GM18861 (cell line): ENCODE measurements at regions not wholly inside any gene's neighbourhood (a gene's known extent, or its start where the extent isn't known, plus 50 kb on each side); places are given as distances from the start of the nearest gene placed in this dataset.
"Not testable (repeated sequence)": the region's sequence is repeated elsewhere in the genome, so short reads cannot be mapped to it uniquely, and the experiment has no call there.

ENCODE experiments used
- ATAC-seq: cut with Tn5 transposase; IDR thresholded peaks from one replicate; pipeline ENCODE4 v1.9.1; 2021; ENCODE audit not compliant: unreplicated experiment

DNA sequence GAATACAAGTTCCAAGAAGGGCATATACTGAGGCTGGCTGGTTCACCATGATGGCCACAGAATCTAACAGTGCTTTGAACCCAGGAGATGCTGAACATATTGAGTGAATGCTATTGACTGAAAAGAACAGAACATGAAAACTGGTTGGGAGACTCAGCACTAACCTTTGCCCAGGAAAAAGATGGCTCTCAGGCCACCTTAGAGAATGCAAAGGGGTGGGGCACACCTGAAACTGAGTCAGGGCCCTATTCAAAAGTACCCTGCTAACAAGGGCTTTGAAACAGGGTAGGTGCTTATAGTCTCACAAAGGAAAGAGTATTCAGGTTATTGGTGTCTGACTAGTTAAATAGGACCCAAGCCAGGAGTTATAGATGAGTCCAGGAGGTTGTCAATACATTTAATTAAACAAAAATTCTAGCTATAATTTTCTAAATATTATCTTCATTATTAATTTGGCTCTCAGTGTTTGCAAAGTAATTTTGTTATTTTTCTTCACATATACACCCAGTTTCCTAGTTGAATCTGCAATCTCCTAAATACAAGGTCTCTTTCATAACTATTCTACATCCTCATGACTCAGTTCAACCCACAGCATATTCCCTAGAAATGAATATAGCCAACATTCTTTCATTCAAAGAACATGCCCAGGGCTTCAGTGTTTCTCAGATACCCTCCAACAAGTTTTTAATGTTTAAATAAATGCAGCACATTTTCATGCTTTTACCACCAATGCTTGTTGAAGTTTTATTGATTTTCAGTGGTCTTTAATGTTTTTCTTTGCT lies 144.2 kb upstream of the RAPGEF2 start:
- no peak for ATAC-seq

DNA sequence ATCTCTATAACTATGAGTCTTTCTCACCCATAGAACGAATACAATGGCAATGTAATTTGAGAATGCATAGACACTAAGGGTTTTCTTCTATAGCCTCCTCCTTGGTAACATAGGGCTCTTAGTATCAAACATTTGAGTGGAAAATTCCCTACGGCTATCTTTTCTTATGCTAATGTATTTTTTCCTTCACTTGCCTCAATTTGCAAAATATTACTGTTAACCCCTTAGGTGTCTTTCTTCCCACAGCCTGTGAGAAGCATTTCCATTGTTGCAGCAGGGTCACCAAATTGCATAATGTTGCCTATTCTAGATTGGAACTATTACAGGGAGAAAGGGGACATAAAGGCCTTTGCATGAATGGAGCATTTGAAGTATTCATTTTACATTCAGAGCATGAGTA lies 140.5 kb upstream of the RAPGEF2 start:
- ATAC-seq: no peak

DNA sequence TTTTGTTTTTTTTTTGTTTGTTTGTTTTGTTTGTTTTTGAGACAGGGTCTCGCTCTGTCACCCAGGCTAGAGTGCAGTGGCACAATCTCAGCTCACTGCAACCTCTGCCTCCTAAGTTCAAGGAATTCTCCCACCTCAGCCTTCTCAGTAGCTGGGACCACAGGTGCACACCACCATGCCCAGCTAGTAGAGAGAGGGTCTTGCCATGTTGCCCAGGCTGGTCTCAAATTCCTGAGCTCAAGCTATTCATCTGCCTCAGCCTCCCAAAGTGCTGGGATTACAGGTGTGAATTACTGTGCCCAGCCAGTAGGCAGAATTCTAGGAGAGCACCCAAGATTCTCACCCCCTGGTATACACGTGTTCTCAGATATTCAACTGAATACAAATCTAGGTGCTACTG lies 139.6 kb upstream of the RAPGEF2 start:
- not testable (repeated sequence) for ATAC-seq

DNA sequence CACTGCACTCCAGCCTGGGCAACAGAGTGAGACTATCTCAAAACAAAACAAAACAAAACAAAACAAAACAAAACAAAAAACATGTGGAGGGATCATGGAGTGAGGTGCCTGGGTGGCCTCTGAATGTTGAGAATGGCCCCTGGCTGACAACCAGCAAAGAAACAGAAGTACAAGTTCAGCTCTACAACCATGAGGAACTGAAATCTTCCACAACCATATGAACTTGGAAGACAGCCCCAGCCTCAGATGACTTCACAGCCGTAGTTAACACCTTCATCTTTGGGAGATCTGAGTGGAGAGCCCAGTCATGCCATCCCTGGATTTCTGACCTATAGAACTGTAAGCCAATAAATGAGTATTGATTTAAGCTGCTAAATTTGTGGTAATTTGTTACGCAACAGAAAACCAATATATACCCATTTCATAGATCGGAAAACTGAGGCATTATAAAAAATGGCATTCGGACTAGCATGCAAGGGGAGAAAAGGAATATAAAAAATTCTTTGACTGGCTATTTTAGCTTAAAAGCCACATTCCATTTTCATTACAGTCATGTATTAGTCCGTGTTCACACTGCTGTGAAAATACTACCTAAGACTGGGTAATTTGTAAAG lies 138.7 kb upstream of the RAPGEF2 start:
- ATAC-seq: no peak

DNA sequence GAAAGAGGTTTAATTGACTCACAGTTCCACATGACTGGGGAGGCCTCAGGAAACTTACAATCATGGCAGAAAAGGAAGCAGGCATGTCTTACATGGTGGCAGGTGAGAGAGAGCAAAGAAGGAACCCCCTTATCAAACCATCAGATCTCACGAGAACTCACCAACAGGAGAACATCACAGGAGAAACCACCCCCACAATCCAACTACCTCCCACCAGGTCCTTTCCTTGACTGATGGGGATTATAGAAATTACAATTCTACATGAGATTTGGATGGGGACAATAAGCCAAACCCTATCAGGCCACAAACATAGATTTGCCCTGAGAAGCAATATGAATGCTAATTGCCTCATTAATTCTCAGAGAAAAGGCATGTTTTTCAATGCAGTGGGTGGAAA lies 138.2 kb upstream of the RAPGEF2 start:
- ATAC-seq: no peak

DNA sequence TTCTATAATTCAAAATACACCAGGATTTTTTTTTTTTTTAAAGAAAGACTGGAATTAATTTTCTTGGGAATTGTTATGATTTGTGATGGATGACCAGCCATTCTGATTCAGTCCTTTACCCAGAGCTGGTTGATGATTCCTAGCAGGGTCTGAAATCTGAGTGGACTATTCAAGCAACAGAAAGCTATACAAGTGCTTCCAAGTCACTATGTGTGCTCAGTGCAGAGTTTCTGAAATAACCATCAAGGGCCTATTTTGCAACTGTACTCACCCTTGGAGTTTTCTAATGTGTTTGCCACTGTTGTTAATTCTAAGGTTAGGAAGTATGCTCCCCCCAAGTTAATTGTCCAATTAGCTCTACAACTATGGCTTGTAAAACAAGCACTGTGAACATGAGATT lies 137.7 kb upstream of the RAPGEF2 start:
- ATAC-seq: no peak

DNA sequence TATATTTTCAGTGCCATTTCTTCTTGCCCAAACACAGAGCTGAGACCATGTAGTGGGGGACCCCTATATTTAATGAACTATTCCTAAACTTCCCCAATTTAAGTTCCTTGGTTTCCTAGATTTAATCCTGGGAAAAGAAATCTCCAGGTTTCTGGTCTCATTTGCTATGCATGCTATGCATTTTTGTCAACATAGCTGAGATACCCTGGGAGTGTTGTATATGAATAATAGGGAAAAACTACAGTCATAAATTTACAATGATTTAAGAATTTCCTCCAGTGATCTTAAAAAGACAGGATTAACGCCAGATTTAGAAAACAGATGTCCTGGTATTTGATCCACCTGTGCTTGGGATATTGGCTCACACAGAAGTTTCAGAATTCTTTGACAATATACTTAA lies 136.8 kb upstream of the RAPGEF2 start:
- no peak for ATAC-seq

DNA sequence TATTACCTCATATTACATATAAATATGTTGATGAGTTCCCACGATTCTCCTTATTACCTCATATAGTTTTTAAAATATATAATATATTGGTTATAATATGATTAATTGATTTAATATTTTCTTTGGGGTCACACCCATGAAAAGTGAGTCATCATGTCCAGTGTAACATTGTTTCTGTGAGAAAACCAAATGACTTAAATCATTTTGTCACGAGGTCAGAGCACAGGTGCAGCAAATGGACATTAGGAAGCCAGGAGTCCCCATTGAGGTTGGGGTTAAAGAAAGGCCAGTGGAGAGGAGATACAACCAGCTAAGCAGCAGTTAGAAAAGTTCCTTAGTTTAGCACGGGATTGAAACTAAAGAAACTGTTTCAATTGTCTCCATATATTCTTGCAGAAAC lies 133.9 kb upstream of the RAPGEF2 start:
- ATAC-seq: no peak

DNA sequence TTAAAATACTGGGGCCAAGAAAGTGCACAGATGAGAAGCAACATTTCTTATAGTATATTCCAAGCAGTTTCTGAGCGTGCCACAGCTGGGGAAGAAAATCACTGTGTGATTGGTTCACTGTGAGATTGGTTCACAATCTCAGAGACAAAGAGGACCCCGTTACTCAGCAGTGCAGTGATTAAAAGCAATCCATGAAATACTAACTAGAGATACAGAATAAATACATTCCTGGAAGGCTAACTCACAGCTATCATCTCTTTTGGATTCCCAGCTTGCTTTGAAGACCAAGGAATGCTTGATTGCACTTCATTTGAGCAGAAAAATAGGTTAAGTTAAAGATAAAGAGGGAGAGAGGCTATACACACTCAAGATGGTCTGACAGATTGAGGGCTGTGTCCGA lies 132.1 kb upstream of the RAPGEF2 start:
- no peak for ATAC-seq

DNA sequence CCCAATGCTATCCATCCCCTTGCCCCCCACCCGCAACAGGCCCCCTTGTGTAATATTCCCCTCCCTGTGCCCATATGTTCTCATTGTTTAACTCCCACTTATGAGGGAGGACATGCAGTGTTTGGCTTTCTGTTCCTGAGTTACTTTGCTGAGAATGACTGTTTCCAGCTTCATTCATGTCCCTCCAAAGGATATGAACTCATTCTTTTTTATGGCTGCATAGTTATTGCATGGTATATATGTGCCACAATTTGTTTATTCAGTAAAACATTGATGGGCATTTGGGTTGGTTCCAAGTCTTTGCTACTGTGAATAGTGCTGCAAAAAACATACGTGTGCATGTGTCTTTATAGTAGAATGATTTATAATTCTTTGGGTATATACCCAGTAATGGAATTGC lies 128.4 kb upstream of the RAPGEF2 start:
- ATAC-seq: not testable (repeated sequence)

DNA sequence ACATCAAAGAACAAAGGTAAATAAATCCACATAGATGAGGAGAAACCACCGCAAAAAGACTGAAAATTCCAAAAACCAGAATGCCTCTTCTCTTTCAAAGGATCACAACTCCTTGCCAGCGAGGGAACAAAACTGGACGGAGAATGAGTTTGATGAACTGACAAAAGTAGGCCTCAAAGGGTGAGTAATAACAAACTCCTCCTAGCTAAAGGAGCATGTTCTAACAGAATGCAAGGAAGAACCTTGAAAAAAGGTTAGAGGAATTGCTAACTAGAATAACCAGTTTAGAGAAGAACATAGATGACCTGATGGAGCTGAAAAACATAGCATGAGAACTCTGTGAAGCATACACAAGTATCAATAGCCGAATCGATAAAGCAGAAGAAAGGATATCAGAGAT lies 122.2 kb upstream of the RAPGEF2 start:
- not testable (repeated sequence) for ATAC-seq

DNA sequence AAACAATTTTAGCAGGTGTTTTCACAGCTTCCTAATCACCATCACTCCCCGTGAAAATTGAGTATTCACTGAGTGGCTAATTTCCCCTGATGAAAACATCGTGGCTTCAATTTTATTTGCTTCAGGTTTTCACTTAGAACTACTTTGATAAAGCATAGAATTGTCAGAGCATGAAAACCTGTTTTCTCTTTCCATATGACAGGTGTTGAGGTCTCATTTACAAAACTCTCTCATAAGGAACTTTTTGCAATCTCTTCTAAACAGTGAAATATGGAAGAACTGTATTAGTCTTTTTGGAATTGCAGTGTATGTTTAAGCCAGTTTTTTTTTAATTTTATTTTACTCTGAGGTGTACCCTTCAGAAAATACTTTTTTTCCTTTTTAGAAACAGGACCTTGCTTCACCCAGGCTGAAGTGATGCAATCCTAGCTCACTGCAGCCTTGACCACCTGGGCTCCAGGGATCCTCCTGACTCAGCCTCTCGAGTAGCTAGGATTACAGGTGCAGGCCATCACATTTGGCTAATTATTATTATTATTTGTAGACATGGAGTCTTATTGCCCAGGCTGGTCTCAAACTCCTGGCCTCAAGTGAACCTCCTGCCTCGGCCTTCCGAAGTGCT lies 111.2 kb upstream of the RAPGEF2 start:
- peak; percentile 54 for ATAC-seq

DNA sequence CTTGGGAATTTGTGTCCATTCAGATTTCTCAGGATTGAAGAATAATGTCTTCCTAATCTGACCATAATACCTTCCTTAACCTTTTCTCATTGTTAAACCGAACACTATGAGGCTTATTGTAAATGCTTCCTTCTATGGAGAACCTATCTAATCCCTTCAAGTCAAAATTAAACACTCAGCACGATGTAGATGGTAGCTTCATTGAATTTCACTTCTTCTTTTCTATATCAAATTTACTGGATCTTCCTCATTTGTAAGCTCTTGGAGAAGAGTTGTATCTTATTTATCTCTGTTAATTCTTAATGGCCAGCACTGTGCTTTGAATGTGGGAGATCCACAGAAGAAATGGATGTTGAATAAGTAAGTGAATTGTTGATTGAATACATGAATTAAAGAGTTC lies 109.0 kb upstream of the RAPGEF2 start:
- ATAC-seq: no peak

DNA sequence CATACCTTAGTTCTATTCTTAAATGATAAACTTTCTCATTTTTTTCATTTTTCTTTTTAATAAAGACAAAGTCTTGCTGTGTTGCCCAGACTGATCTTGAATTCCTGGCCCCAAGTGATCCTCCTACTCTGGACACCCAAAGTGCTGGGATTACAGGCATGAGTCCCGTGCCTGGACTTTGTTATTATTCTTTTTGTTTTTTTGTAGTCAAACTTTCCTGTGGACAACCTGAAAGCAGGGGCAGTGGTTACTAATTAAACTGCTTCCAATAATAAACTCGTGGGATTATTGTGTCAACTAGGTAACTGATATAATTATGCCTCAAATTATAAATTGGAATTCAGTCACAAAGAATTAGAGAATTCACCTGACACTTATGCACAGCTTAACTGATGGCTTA lies 107.8 kb upstream of the RAPGEF2 start:
- no peak for ATAC-seq

DNA sequence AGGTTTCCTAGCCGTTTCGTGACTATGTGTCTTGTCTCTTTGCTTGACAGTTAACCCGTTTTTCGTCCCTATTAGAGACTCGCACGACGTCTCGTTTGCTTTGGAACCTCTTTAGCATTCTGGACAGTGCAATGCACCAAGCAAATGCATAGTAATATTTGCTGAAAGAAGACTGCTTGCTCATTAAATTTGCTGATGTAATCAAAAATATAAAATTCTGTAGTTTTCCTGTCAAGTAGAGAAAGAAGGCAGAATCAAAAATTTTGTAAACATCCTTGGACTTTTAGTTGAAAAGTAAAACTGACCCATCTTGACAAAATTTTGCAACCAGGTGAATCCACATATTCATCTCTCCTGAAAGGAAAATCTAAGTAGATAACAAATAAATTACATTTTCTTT lies 106.9 kb upstream of the RAPGEF2 start:
- ATAC-seq: no peak

DNA sequence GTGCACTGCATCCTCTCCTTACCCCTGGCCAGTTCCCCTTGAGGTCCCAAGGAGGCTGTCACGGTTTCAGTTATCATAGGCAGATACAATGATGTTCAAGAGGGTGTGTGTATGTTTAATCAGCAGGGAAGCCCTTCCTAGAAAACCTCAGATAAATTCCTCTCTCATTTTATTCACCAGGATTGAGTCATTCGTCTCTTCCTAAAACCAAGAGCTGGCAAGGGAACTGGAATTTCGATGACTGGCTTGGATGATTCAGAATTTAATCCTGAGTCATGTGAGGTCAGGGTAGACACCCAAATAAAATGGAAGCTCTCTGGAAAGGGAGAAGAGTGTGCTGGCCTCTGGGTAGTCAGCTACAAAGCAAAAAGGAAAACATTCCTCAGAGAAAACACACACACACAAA lies 106.2 kb upstream of the RAPGEF2 start:
- ATAC-seq: no peak

DNA sequence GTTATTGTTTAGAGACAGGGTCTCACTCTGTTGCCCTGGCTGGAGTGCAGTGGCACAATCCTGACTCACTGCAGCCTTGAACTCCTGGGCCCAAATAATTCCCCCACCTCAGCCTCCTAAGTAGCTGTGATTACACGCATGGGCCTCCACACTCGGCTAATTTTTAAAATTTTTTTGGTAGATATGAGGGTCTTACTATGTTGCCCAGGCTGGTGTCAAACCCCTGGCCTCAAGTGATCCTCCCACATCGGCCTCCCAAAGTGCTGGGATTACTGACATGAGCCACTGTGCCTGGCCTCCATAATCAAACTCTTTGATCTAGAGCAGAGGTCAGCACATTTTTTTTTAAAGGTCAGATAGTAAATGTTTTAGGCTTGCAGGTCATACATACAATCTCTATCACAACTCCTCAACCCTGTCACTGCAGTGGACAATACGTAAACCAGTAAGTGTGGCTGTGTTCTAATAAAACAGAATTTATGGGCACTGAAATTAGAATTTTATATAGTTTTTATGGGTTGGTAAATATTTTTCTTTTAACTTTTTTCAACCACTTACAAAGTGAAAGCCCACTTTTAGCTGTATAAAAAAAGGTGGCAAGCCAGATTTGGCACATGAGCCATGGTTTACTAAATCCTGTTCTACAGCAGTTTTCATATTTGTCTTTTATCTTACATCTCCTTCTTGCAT lies 105.1 kb upstream of the RAPGEF2 start:
- ATAC-seq: no peak

DNA sequence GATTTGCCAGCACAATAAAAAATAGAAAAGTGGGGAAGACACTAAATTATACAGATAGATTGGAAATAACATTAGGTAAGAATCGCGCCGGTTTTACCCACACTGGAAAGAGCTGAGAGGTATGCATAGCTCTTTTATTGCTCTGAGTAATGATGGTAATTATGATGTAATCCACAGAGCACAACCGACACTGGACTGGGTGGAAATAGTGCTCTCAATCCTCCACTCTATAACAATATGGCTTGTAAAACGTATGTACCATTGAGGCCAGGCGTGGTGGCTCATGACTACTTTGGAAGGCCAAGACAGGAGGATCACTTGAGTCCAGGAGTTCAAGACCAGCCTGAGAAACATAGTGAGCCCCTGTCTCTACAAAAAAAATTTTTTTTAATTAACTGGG lies 104.3 kb upstream of the RAPGEF2 start:
- ATAC-seq: no peak

DNA sequence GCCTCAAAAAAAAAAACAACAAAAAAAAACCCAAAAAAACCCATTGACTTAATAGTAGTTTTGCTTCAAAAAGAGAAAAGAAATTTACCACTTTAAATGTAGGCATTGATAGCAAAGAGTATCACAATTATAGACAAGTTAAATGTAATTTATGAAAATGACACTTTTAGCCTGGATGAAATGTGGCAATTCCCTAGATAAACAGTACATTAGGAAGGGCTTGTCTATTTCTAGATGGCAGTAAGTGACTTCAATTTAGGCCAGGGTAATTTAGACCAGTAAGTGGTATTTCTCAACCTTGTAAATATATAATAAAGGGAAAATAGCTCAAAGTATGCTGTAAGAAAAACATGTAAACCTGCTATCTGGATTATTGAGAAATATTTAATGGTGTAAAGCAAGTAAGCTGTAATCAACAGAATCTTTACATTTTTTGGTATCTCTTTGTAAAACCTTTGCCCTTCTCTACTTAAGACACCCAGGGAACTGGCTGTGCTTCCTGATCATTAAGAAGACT lies 103.7 kb upstream of the RAPGEF2 start:
- ATAC-seq: no peak

DNA sequence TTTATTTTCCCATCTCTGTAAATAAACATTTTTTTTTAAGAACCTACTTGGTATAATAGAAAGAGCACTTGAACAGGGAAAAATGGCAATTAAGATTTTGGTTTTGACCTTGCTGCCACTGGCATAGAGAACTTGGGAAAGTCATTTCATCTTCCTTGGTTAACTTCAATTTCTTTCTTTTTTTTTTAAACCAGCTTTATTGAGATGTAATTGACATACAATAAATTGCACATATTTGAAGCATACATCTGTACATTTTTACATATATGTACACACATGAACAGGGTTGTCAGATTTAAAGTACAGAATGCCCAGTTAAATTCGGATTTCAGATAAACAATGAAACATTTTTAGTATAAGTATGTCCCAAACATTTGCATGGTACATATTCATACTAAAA lies 103.0 kb upstream of the RAPGEF2 start:
- no peak for ATAC-seq

DNA sequence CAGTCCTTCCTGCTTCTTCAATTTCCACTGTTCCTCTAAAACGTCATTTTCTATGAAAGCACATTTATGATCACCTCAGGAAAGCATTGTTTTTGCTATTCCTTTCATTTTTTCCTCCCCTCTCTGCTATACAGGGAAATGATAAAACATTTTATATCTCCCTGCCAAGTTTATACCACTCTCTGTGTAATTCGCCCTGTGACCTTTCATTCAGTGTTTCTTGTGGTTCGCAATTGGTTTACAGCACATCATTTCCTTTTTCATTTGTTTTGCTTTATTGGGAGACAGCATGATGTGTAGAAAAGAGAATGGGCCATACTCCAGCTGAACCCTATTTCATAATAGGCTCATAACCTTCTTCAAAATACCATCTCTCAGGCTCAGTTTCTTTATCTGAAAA lies 99.9 kb upstream of the RAPGEF2 start:
- ATAC-seq: no peak
